ENCODE measurements at regions not wholly inside any gene's neighbourhood (a gene's known extent, or its start where the extent isn't known, plus 50 kb on each side); places are given as distances from the start of the nearest gene placed in this dataset.

DNA sequence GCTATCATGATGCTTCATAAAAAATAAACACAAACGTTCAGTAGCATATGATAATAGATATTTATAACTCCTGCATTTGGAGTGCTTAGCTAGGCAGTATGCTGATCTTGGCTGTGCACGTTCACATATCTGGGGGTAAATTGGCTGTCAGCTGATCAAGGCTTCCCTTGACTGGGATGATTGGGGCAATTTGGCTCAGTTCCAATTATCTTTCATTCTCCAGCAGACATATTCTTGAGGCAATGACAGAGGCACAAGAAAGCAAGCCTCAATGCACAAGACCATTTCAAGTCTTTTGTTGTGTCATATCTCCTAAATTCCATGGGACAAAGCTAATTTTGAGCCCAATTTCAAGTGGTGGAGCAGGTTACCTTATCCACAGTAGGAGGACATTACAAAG, 142.0 kb downstream of the DLEU7 start:
- FAIRE-seq = no peak
- TF ChIP-seq, protein P1, sequence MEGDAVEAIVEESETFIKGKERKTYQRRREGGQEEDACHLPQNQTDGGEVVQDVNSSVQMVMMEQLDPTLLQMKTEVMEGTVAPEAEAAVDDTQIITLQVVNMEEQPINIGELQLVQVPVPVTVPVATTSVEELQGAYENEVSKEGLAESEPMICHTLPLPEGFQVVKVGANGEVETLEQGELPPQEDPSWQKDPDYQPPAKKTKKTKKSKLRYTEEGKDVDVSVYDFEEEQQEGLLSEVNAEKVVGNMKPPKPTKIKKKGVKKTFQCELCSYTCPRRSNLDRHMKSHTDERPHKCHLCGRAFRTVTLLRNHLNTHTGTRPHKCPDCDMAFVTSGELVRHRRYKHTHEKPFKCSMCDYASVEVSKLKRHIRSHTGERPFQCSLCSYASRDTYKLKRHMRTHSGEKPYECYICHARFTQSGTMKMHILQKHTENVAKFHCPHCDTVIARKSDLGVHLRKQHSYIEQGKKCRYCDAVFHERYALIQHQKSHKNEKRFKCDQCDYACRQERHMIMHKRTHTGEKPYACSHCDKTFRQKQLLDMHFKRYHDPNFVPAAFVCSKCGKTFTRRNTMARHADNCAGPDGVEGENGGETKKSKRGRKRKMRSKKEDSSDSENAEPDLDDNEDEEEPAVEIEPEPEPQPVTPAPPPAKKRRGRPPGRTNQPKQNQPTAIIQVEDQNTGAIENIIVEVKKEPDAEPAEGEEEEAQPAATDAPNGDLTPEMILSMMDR (IDR thresholded peaks at IDR 0.05; ENCODE audit: insufficient read depth, low read length, severe bottlenecking) = no peak
- no peaks in the 10 kb centered on the region for H3K36me3 ChIP-seq (ENCODE audit: control insufficient read depth, insufficient read depth, low read length)
- no peak for DNase-seq (ENCODE audit: low read depth)
- H3K4me3 ChIP-seq (ENCODE audit: low read depth, low read length) = no peak overlapping the region
- H3K27me3 ChIP-seq (ENCODE audit: control insufficient read depth, insufficient read depth, low read length) = no peaks in the 10 kb centered on the region

DNA sequence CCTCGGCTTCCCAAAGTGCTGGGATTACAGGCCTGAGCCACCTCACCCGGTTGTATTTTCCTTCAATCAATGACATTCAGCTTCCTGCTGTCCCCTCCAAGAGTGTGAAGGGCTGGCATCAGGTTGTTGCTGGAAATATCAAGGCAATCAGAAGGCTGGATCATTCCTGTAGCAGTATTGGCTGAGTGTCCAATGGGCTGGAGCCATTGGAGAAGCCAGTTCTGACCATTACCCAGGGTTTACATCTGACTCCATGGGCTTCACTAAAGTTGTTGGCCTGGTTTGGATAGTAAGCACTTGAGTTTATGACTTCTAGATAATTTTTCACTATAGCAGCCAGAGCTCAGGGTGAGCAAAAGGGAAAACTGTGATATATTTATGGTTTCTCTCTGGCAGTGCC, 137.0 kb downstream of the DLEU7 start:
- Histone ChIP-seq H3K27me3 (ENCODE audit: control insufficient read depth, insufficient read depth, low read length) (no peaks in the 10 kb centered on the region), H3K36me3 (ENCODE audit: control insufficient read depth, insufficient read depth, low read length) (no peaks in the 10 kb centered on the region), H3K4me3 (ENCODE audit: low read depth, low read length) (no peak overlapping the region)
- DNase-seq (ENCODE audit: low read depth) (no peak), FAIRE-seq (no peak)
- TF ChIP-seq, protein P1 (IDR thresholded peaks at IDR 0.05; ENCODE audit: insufficient read depth, low read length, severe bottlenecking) = no peak

DNA sequence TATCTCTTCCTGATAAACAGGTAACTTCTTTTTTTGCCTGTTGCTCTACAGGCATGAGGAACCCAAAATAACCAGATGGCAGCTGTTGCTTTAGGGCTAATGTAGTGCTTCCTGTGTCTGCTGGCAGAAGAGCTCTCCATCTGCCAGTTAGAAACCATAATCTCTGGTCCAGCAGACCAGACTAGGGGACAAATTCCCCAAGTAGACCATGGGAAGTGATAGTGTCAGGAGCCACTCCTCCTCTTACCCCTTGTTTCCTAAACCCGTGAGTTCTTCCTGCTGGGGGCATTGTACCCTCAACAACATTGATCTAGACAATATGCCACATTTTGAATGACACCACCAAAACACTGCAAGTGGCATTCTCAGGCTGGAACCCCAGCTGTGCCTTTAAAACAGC, 135.9 kb downstream of the DLEU7 start:
- Histone ChIP-seq H3K27me3 (ENCODE audit: control insufficient read depth, insufficient read depth, low read length) (no peaks in the 10 kb centered on the region), H3K4me3 (ENCODE audit: low read depth, low read length) (no peak overlapping the region), H3K36me3 (ENCODE audit: control insufficient read depth, insufficient read depth, low read length) (no peaks in the 10 kb centered on the region)
- no peak for FAIRE-seq
- no peak for DNase-seq (ENCODE audit: low read depth)
- TF ChIP-seq, protein P1 (IDR thresholded peaks at IDR 0.05; ENCODE audit: insufficient read depth, low read length, severe bottlenecking) = no peak

DNA sequence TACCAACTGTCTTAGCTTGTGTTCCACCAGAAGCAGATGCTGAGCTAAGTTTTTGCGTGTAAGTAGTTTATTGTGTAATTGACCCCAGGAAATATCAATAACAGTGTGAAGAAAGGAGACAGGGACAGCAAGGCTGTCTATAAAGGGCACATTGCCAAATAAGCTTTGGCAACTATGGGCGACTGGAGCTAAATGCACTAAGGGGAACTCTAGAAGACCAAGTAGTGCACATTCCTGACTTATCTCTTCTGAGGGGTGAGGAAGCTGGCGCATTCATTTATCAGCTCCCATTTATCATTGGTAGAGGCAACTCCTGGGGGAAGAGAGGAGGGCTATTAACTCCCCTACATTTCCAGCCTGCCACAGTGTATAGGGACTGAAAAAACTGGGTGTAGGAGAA, 135.0 kb downstream of the DLEU7 start:
- H3K27me3 ChIP-seq (ENCODE audit: control insufficient read depth, insufficient read depth, low read length) = no peaks in the 10 kb centered on the region
- TF ChIP-seq, protein P1 (IDR thresholded peaks at IDR 0.05; ENCODE audit: insufficient read depth, low read length, severe bottlenecking) = no peak
- H3K4me3 ChIP-seq (ENCODE audit: low read depth, low read length) = no peak overlapping the region
- FAIRE-seq (no peak), DNase-seq (ENCODE audit: low read depth) (no peak)
- H3K36me3 ChIP-seq (ENCODE audit: control insufficient read depth, insufficient read depth, low read length) = no peaks in the 10 kb centered on the region

DNA sequence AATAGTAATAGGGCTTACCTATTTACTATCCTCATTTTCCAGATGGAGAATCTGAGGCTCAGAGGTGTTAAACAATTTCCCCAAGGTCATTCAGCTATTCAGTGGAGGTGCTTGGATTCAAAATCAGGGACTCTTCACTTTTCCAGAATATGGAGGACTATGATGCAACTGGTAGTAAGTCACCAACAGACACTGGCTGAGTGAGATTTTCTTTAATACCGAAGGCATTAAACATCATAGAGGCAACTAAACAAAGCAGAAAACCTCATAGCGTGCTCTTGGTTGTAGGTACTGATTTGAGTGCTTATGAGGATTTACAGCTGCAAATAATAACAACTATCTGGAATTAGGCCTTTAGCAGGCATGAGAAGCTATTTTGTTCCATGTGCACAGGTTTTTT, 134.4 kb downstream of the DLEU7 start:
- FAIRE-seq = no peak
- no peak for DNase-seq (ENCODE audit: low read depth)
- no peaks in the 10 kb centered on the region for H3K27me3 ChIP-seq (ENCODE audit: control insufficient read depth, insufficient read depth, low read length)
- TF ChIP-seq, protein P1 (IDR thresholded peaks at IDR 0.05; ENCODE audit: insufficient read depth, low read length, severe bottlenecking) = no peak
- H3K4me3 ChIP-seq (ENCODE audit: low read depth, low read length) = no peak overlapping the region
- no peaks in the 10 kb centered on the region for H3K36me3 ChIP-seq (ENCODE audit: control insufficient read depth, insufficient read depth, low read length)

DNA sequence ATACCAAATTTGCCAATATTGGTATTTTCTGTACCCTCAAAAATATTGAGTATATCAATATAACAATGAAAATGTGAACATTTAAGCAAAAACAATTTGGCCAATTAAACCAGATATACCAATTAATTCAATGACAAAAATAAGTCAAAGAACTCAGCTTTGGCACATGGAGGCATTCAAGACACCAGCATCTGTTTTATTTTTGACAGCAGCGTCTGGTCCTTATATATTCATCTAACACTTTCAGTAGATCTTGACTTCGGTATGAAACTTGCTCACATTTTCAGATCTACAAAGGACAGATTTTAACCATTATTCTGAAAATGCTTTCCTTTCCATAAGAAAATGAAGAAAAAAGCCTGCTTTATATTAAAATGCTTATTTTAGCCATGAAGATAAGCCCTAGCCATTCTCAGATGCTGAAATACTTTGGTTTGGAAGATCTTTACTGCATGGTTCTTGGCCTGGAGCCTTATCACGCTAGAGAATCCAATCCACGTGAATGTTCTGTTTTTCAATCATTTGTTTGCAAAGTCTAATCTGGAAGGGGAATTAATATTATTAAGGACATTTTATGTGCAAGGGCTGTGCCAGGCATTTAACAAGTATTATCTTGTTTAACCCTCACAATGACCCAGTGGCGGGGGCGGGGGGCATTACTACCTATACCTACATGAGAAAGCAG, 132.2 kb downstream of the DLEU7 start:
- Histone ChIP-seq H3K36me3 (ENCODE audit: control insufficient read depth, insufficient read depth, low read length) (no peaks in the 10 kb centered on the region), H3K27me3 (ENCODE audit: control insufficient read depth, insufficient read depth, low read length) (no peaks in the 10 kb centered on the region), H3K4me3 (ENCODE audit: low read depth, low read length) (no peak overlapping the region)
- no peak for DNase-seq (ENCODE audit: low read depth)
- no peak for FAIRE-seq
- TF ChIP-seq, protein P1 (IDR thresholded peaks at IDR 0.05; ENCODE audit: insufficient read depth, low read length, severe bottlenecking) = no peak

Measured in bronchial epithelial cell (primary cell).